Iris pigment epithelial cell (primary cell): ENCODE measurements at regions not wholly inside any gene's neighbourhood (a gene's known extent, or its start where the extent isn't known, plus 50 kb on each side); places are given as distances from the start of the nearest gene placed in this dataset.
"Not testable (repeated sequence)": the region's sequence is repeated elsewhere in the genome, so short reads cannot be mapped to it uniquely, and the experiment has no call there.

Experiments used
- DNase-seq: peaks from one replicate; pipeline ENCODE4 v3.0.0-alpha.2; 2011; ENCODE audit warnings: low read depth

DNA sequence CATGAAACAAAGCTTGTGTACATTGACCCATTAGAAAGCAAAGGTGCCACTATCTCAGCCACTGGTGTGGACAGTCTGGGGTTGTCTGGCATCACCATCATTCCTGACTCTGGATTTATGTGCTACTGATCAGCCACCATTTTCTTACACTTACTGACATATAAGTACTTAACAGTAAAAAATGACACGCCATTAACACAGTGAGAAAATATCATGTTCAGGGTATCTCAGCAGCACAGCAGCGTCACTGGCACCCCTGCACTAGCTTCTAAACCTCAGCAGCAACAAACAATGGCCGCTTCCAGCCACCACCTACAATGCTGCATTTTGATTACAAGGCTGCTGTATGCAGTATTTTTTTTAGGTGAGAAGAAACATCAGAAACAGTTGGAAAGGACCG, 253.4 kb upstream of the HDAC4 start:
- no peak for DNase-seq

- DNase-seq: no peak
These were observed 251.0 kb upstream of the HDAC4 start for GRCh38 chr2:239651859-239652258.

- no peak for DNase-seq
These were observed 249.9 kb upstream of the HDAC4 start for GRCh38 chr2:239650674-239651073.

DNA sequence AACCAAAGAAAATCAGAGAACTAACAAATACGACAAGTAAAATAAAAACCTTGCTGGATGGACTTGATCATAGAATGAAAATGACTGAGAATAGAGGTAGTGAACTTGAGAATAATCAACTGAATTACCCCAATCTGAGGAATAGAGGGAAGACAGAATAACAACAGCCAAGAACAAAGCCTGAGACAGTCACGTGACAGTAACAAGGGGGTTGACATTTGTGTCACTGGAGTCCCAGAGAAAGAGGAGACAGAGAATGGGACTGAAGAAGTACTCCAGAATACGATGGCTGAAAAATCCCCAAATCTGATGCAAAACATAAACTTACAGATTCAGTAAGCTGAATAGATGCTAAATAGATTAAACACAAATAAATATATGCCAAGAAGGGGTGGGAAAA, 248.5 kb upstream of the HDAC4 start:
- no peak for DNase-seq

- no peak for DNase-seq
These were observed 247.8 kb upstream of the HDAC4 start for GRCh38 chr2:239648607-239649006.

DNA sequence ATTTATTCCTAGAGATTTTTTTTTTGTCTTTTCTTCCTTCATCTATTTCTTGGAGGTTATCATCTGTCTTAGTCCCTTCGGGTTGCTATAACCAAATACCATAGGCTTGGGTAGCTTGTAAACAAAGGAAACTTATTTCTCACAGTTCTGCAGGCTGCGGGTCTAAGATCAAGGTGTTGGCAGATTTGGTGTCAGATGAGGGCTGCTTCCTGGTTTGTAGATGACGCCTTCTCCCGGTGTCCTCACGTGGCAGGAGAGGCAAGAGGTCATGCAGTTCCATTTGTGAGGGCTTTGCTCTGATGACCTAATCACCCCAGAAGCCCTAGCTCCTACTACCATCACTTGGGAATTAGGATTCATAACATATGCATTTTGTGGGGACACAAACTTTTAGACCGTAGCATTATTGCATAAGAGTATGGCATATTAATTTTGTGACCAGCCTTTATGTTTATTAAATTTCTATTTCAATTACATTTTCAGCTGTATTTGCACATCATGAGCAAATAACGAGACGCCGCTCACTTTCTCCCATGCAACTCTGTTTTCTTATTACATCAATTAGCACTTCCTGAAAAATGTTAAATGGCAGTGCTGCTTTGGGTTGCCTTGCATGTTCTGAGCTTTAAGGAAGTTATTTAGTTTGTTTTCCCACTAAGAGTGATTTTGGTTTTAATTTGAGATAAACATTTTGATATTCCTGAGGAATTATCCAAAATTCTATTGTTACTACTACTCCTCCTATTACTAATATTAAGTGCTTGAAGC, 246.4 kb upstream of the HDAC4 start:
- no peak for DNase-seq

DNA sequence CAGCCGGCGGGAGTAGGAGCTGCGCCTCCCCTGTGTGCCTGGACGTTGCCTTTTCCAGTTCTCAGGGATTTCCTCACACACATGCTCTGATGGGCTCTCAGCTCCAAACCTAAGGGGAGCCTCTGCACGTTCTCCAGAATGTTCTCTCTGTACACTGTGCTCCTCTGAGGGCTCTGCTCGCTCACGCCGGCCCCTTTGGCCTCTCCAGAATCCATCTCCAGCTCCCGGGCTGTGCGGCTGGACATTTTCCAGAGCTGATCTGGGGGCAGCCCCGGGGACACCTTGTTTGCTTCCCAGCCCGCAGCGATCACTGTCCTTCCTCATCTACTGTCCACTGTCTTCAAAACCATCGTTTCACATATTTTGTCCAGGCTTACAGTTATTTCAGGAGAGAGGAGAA, 245.4 kb upstream of the HDAC4 start:
- DNase-seq: no peak

- DNase-seq: not testable (repeated sequence)
These were observed 243.8 kb upstream of the HDAC4 start for GRCh38 chr2:239644594-239644993.

DNA sequence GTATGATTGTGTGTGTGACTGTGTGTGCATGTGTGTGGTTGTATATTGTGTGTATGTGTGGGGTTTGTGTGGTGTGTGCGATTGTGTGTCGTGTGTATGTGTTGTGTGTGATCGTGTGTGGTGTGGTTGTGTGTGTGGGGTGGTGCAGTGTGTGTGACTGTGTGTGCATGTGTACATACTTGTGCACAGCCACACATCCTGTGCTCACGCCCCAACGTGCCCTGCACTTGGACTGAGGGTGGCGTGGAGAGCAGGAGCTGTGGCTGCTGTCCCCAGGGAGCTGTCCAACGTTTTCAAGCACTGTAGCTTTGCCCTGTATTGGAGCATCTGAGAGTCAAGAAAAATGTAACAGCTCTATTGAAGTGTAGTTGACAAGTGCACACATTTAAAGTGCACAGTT, 243.2 kb upstream of the HDAC4 start:
- peak; percentile 20 for DNase-seq

DNA sequence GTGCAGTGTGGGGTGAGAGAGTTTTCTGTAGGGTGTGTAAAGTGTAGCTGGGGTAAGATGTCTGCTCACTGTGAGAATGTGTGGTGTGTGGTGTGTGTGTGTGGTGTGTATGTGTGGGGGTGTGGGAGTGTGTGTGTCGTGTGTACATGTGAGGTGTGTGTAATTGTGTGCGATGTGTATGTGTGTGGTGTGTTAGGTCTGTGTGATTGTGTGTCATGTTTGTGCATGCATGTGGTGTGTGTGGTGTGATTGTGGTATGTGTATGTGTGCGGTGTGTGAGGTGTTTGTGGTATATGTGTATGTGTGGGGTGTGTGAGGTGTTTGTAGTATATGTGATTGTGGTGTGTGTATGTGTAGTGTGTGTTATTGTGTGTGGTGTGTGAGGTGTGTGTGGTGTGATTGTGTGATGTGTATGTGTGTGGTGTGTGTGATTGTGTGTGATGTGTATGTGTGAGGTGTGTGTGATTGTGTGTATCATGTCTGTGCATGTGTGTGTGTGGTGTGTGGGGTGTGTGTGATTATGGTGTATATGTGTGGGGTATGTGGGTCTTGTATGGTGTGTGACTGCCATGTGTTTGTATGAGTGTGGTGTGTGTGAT, 241.7 kb upstream of the HDAC4 start:
- no peak for DNase-seq

- not testable (repeated sequence) for DNase-seq
These were observed 241.1 kb upstream of the HDAC4 start for GRCh38 chr2:239641904-239642303.

- DNase-seq: no peak
These were observed 240.1 kb upstream of the HDAC4 start for GRCh38 chr2:239640676-239641578.

GRCh38 chr2:239640210-239640609, 239.4 kb upstream of the HDAC4 start:
- no peak for DNase-seq

- DNase-seq: no peak
These were observed 238.8 kb upstream of the HDAC4 start for GRCh38 chr2:239639421-239640185.

- DNase-seq: no peak
These were observed 237.6 kb upstream of the HDAC4 start for GRCh38 chr2:239638376-239638775.

GRCh38 chr2:239636808-239637207, 236.0 kb upstream of the HDAC4 start:
- no peak for DNase-seq

- DNase-seq: no peak
These were observed 233.9 kb upstream of the HDAC4 start for GRCh38 chr2:239634769-239635168.

- peak; percentile 19 for DNase-seq
These were observed 229.9 kb upstream of the HDAC4 start for GRCh38 chr2:239630618-239631286.

DNA sequence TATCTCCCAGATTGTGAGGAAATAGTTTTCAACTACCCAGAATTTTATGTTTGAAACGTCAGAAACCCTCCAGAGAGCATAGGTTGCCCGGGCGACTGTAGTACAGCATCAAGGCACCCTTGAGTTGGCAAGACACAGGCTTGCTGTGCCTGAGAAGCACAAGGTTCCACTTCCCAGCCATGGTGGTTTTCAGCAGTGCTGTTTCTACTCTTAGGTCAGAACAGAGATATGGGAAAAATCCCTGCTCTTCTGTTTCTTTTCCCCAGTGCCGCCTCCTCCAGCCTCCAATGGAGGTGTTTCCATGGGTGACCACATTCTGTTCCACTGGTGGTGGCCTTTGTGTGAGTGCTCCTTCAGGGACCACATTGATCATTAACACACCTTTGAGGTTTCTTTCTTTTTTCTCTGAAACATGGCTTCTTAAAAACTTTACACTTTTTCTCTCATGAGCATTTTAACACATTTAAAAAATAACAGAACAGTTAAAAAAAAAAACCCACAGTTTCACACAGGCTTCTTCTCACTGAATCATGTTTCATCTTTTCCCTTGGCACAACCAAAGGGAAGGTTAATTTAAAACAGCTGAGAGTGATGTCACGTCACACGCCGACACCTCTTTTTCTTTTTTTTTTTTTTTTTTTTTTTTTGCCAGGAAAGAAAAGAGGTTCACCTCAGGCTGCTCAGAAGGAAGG, 229.3 kb upstream of the HDAC4 start:
- DNase-seq: no peak

DNA sequence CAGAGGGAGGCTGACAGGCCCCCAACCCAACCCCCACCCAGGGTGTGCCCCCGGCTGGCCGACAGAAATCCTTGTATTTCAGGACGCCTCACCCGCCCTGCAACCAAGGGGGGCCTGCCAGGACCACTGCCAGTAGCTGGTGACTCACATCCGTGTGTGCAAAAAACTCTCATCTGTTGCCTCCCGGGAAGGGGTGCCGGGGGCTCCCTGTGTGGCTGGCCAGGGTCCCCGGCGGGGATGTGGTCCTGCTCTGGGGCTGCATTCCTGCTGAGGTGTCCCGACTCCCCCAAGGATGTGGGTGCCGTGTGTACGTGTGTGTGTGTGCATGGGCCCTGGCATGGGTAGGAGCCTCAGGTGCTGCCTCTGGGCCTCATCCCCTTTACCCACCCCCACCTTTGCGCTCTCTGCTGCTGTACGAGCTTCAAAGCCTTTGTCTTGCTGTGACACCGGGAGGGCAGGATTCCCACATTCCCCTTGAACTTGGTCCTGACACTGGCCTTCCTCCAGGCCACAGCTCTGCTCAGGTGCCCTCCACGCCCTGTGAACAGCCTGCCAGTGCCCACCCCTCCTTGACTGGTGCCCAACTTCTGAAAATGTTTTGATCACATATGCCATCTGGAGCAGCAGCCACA, 226.3 kb upstream of the HDAC4 start:
- DNase-seq: no peak
